ENCODE measurements at regions not wholly inside any gene's neighbourhood (a gene's known extent, or its start where the extent isn't known, plus 50 kb on each side); places are given as distances from the start of the nearest gene placed in this dataset.

- TF ChIP-seq, protein P1, sequence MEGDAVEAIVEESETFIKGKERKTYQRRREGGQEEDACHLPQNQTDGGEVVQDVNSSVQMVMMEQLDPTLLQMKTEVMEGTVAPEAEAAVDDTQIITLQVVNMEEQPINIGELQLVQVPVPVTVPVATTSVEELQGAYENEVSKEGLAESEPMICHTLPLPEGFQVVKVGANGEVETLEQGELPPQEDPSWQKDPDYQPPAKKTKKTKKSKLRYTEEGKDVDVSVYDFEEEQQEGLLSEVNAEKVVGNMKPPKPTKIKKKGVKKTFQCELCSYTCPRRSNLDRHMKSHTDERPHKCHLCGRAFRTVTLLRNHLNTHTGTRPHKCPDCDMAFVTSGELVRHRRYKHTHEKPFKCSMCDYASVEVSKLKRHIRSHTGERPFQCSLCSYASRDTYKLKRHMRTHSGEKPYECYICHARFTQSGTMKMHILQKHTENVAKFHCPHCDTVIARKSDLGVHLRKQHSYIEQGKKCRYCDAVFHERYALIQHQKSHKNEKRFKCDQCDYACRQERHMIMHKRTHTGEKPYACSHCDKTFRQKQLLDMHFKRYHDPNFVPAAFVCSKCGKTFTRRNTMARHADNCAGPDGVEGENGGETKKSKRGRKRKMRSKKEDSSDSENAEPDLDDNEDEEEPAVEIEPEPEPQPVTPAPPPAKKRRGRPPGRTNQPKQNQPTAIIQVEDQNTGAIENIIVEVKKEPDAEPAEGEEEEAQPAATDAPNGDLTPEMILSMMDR (IDR thresholded peaks at IDR 0.05; ENCODE audit: poor library complexity, severe bottlenecking), result no peak
- TF ChIP-seq EZH2 (IDR thresholded peaks at IDR 0.05; ENCODE audit: borderline replicate concordance, insufficient read depth, low read length, poor library complexity, severe bottlenecking) (no peak), EP300 (conservative IDR thresholded peaks at IDR 0.05; ENCODE audit: poor library complexity, severe bottlenecking) (no peak), TAF1 (IDR thresholded peaks at IDR 0.05; ENCODE audit: low read depth) (no peak), POLR2AphosphoS5 (IDR thresholded peaks at IDR 0.05) (no peak), SMC3 (conservative IDR thresholded peaks at IDR 0.05; ENCODE audit: poor library complexity) (no peak), RAD21 (conservative IDR thresholded peaks at IDR 0.05) (no peak), MXI1 (conservative IDR thresholded peaks at IDR 0.05; ENCODE audit: poor library complexity, severe bottlenecking) (no peak)
- TF ChIP-seq, protein P2, sequence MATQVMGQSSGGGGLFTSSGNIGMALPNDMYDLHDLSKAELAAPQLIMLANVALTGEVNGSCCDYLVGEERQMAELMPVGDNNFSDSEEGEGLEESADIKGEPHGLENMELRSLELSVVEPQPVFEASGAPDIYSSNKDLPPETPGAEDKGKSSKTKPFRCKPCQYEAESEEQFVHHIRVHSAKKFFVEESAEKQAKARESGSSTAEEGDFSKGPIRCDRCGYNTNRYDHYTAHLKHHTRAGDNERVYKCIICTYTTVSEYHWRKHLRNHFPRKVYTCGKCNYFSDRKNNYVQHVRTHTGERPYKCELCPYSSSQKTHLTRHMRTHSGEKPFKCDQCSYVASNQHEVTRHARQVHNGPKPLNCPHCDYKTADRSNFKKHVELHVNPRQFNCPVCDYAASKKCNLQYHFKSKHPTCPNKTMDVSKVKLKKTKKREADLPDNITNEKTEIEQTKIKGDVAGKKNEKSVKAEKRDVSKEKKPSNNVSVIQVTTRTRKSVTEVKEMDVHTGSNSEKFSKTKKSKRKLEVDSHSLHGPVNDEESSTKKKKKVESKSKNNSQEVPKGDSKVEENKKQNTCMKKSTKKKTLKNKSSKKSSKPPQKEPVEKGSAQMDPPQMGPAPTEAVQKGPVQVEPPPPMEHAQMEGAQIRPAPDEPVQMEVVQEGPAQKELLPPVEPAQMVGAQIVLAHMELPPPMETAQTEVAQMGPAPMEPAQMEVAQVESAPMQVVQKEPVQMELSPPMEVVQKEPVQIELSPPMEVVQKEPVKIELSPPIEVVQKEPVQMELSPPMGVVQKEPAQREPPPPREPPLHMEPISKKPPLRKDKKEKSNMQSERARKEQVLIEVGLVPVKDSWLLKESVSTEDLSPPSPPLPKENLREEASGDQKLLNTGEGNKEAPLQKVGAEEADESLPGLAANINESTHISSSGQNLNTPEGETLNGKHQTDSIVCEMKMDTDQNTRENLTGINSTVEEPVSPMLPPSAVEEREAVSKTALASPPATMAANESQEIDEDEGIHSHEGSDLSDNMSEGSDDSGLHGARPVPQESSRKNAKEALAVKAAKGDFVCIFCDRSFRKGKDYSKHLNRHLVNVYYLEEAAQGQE (IDR thresholded peaks at IDR 0.05; ENCODE audit: borderline replicate concordance), result no peak
Measured at GRCh38 chr5:92424785-92425426, 1041.8 kb upstream of the ARRDC3 start.
